ENCODE measurements at regions not wholly inside any gene's neighbourhood (a gene's known extent, or its start where the extent isn't known, plus 50 kb on each side); places are given as distances from the start of the nearest gene placed in this dataset.
A peak's percentile ranks its signal among the peaks of the same experiment; 100 is the strongest.

DNA sequence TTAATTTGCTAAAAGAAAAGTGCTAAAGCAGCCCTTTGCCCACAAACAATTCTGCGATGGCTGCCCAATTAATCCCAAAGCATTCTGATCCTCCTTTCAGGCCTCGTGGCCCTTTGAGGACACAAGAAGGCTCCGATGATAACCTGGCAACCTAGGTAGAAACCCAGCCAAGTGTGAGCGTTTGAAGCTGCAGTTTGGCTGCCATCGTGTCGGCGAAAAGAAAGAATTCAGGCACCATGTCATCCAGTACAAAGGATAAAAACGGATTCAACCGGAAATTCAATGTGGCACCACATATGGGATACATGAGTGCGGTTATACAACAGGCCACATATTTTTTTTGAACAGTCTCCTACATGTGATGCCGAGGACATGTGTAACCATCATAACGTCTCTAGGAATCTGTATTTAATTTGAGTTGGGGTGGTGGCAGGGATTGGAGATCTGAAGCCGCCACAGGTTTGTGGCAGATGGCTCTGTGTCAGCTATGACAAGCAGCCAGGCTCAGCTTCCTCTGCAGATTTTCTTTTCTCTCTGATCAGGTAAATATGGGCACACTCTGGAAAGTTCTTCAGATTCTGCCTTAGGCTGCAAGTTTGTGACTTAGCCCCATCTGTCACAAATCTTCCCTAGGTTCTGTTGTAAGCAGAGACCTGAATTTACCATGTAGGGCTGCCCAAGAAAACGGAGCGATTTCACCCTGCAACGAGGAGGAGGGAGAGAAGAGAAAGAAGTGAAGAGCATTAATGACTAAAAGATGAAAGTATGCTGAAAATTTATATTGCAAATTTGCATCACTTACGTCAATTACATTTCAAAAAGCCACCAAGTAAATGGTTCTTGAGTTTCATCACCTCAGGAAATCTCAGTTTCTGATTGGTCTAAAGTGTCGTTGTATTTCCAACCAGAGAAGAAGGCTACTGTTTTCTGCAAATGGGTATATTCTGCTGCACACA, 573.2 kb downstream of the ZEB2 start:
- no peak for DNase-seq (ENCODE audit: low read depth in 2 of 2)
- no peak overlapping the region for H3K4me3 ChIP-seq (replicated peaks in 1 of 2; ENCODE audit: low read depth in 2 of 2, low read length in 2 of 2)

DNA sequence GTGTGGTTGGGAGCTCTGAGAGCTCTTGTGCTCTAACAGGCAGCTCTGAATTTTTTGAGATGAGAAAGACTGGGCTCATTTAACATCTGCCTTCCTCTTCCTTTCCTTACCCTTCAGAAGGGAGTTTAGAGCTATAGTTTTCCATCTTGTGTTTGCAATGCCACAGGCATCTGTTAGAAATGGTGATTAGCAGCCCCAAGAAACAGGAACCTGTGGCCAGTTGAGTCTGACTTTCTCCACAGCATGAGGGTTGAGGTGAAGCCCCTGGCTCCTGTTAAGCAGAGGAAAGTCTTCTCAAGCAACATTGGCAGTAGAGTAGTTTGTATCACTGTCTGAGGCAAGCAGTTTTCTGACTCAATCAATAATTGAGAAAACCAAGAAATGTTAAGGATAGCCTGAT, 577.4 kb downstream of the ZEB2 start:
- DNase-seq (ENCODE audit: low read depth in 2 of 2), result no peak
- no peak for TF ChIP-seq CTCF (IDR thresholded peaks at IDR 0.05; ENCODE audit: low read depth, low read length)
- H3K4me3 ChIP-seq (replicated peaks in 1 of 2; ENCODE audit: low read depth in 2 of 2, low read length in 2 of 2), result no peak overlapping the region

More for the DNA sequence above, 573.2 kb downstream of the ZEB2 start:
- no peak for TF ChIP-seq CTCF (IDR thresholded peaks at IDR 0.05; ENCODE audit: low read depth, low read length)

GRCh38 chr2:143940720-143941119, 579.2 kb downstream of the ZEB2 start:
- no peak overlapping the region for H3K4me3 ChIP-seq (replicated peaks in 1 of 2; ENCODE audit: low read depth in 2 of 2, low read length in 2 of 2)
- DNase-seq (ENCODE audit: low read depth in 2 of 2), result no peak
- no peak for TF ChIP-seq CTCF (IDR thresholded peaks at IDR 0.05; ENCODE audit: low read depth, low read length)

DNA sequence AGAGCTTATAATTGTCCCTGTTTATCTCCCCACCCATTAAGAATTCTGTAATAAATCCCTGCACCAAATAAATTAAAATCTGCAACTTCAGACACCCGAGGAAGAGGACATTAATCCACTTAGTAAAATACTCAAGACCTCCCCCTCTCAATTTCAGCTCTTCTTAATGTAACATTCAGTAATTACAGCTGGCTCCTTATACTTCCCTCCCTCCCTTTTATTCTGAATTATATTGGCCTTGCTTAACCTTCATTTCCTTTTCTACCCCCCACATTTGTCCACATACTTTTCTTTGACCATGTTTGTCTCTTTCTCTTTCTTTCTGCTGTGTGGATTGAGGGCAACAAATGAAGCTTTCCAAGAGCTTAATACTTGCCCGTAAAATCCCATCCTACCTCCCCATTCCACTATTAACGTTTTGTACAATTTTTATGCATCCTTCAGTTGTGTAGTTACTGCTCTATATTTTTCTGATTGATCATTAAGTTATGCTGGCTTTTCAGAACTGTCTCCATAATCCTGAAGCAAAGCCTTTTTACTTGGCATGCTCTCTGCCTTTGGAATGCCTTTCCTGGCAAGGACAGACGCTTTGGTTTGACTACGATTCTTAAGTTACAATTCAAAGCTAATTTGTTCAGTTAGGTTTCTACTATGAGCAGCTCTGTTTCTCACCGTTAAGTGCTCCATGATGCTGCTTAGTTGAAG, 580.1 kb downstream of the ZEB2 start:
- peak; percentile 32 to 71 for DNase-seq (ENCODE audit: low read depth in 2 of 2)
- H3K4me3 ChIP-seq (replicated peaks in 1 of 2; ENCODE audit: low read depth in 2 of 2, low read length in 2 of 2), result no peak overlapping the region
- TF ChIP-seq CTCF (IDR thresholded peaks at IDR 0.05; ENCODE audit: low read depth, low read length), result no peak

DNA sequence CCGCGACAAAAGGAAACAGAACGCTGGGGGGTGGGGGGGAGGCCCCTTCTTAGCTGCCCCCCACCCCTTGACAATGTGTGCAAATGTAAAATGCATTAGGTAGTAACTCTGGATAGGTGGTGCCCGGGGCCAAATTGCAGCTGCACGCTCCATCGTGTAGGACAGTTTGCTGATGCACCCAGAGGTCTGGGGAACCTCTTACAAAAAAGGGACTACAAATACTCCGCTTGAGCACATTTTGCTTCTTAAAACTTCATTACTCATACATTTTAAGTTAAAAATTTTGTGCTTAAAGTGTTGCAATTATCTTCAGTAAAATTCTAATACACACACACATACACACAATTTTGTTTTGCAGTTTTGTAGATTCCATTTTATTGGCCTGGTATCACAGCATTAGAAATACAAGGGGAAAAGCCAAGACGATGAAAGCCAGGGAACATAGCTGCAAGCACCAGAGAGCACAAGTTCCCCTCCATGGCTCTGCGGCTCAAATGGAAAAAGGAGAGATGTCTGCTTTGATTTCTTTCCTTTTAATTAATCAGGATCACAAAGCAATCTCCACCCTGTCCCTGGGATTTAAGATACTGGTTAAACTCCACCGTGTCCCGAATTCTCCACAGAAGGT, 582.1 kb downstream of the ZEB2 start:
- no peak for TF ChIP-seq CTCF (IDR thresholded peaks at IDR 0.05; ENCODE audit: low read depth, low read length)
- peak in 1 of 2 donors; percentile 11 for DNase-seq (ENCODE audit: low read depth in 2 of 2)
- peak overlapping the region; percentile 36 to 60 for H3K4me3 ChIP-seq (replicated peaks in 1 of 2; ENCODE audit: low read depth in 2 of 2, low read length in 2 of 2)

- peak; percentile 34 to 49 for DNase-seq (ENCODE audit: low read depth in 2 of 2)
- peak overlapping the region; percentile 49 to 60 for H3K4me3 ChIP-seq (replicated peaks in 1 of 2; ENCODE audit: low read depth in 2 of 2, low read length in 2 of 2)
- TF ChIP-seq CTCF (IDR thresholded peaks at IDR 0.05; ENCODE audit: low read depth, low read length), result no peak
Measured at GRCh38 chr2:143936848-143937722, 582.8 kb downstream of the ZEB2 start.
